Liver (tissue), 8 donors: ENCODE measurements at regions not wholly inside any gene's neighbourhood (a gene's known extent, or its start where the extent isn't known, plus 50 kb on each side); places are given as distances from the start of the nearest gene placed in this dataset.

Experiments used
- DNase-seq: peaks from one replicate; pipeline ENCODE4 v3.0.0-alpha.2; 2017; ENCODE audit warnings: low spot score
- H3K27ac ChIP-seq, 2 donors: one replicate each; pipeline ENCODE4 v1.7.0; 2013; ENCODE audit warnings: inconsistent platforms in 2 of 2, low read length in 2 of 2, control low read depth in 1 of 2, low read depth in 1 of 2, mild to moderate bottlenecking in 1 of 2
- H3K27me3 ChIP-seq, 4 donors: one replicate each; pipeline versions ENCODE4 v1.6.1 to v1.7.0; 2013; ENCODE audit warnings: low read length in 3 of 4, inconsistent platforms in 1 of 4, mild to moderate bottlenecking in 1 of 4, moderate library complexity in 1 of 4; ENCODE audit not compliant: control insufficient read depth in 4 of 4, insufficient read depth in 4 of 4
- H3K36me3 ChIP-seq, 4 donors: one replicate each; pipeline versions ENCODE4 v1.6.1 to v1.7.0; 2013; ENCODE audit warnings: low read length in 3 of 4, mild to moderate bottlenecking in 3 of 4, low read depth in 1 of 4, moderate library complexity in 1 of 4; ENCODE audit not compliant: control insufficient read depth in 4 of 4, insufficient read depth in 3 of 4
- H3K4me1 ChIP-seq, 4 donors: one replicate each; pipeline versions ENCODE4 v1.6.1 to v1.7.0; 2013; ENCODE audit warnings: low read length in 3 of 4, mild to moderate bottlenecking in 3 of 4, moderate library complexity in 1 of 4; ENCODE audit not compliant: control insufficient read depth in 4 of 4, insufficient read depth in 4 of 4
- H3K4me3 ChIP-seq, 3 donors: one replicate each; pipeline versions ENCODE4 v1.6.1 to v1.7.0; 2013; ENCODE audit warnings: low read length in 3 of 3, control low read depth in 1 of 3, low read depth in 1 of 3, mild to moderate bottlenecking in 1 of 3
- H3K9ac ChIP-seq, 2 donors: one replicate each; pipeline ENCODE4 v1.7.0; 2013; ENCODE audit warnings: low read length in 2 of 2, mild to moderate bottlenecking in 2 of 2, moderate library complexity in 2 of 2, control low read depth in 1 of 2, low read depth in 1 of 2
- H3K9me3 ChIP-seq, 4 donors: one replicate each; pipeline versions ENCODE4 v1.6.1 to v1.7.0; 2013; ENCODE audit warnings: low read length in 3 of 4; ENCODE audit not compliant: control insufficient read depth in 4 of 4
- ATF3 ChIP-seq: IDR thresholded peaks from 2 replicates; pipeline ENCODE4 v1.6.1; 2016; ENCODE audit warnings: antibody characterized with exemption
- CTCF ChIP-seq: fragments of 150-350 bp; IDR thresholded peaks from 2 replicates; pipeline ENCODE4 v1.5.1; 2017; ENCODE audit warnings: improper control_type of control experiment, low read depth, low read length; ENCODE audit not compliant: missing input control
- EGR1 ChIP-seq, 2 donors: IDR thresholded peaks; 2 replicates each; pipeline ENCODE4 v1.6.1; 2016 to 2018; ENCODE audit warnings: antibody characterized with exemption in 2 of 2, low read depth in 2 of 2
- FOXA1 ChIP-seq: IDR thresholded peaks from 2 replicates; pipeline ENCODE4 v1.6.1; 2016; ENCODE audit warnings: antibody characterized with exemption
- FOXA2 ChIP-seq: IDR thresholded peaks from 2 replicates; pipeline ENCODE4 v1.6.1; 2016; ENCODE audit warnings: antibody characterized with exemption
- GABPA ChIP-seq, 2 donors: IDR thresholded peaks in 1 of 2; conservative IDR thresholded peaks in 1 of 2; 2 replicates each; pipeline ENCODE4 v1.6.1; 2016; ENCODE audit warnings: antibody characterized with exemption in 2 of 2, mild to moderate bottlenecking in 1 of 2, moderate library complexity in 1 of 2
- HNF4A ChIP-seq, 2 donors: conservative IDR thresholded peaks; 2 replicates each; pipeline ENCODE4 v1.6.1; 2016; ENCODE audit warnings: antibody characterized with exemption in 2 of 2, mild to moderate bottlenecking in 2 of 2
- HNF4G ChIP-seq: IDR thresholded peaks from 2 replicates; pipeline ENCODE4 v1.6.1; 2016; ENCODE audit warnings: antibody characterized with exemption
- JUND ChIP-seq, 2 donors: IDR thresholded peaks; 2 replicates each; pipeline ENCODE4 v1.6.1; 2016; ENCODE audit warnings: antibody characterized with exemption in 2 of 2
- MAX ChIP-seq: IDR thresholded peaks from 2 replicates; pipeline ENCODE4 v1.6.1; 2016; ENCODE audit warnings: antibody characterized with exemption
- NR2F2 ChIP-seq: IDR thresholded peaks from 2 replicates; pipeline ENCODE4 v1.6.1; 2016; ENCODE audit warnings: antibody characterized with exemption
- RAD21 ChIP-seq, 2 donors: IDR thresholded peaks; 2 replicates each; pipeline ENCODE4 v1.6.1; 2016; ENCODE audit warnings: antibody characterized with exemption in 2 of 2, mild to moderate bottlenecking in 2 of 2
- REST ChIP-seq: IDR thresholded peaks from 2 replicates; pipeline ENCODE4 v1.6.1; 2016; ENCODE audit warnings: antibody characterized with exemption, mild to moderate bottlenecking
- RXRA ChIP-seq, 2 donors: IDR thresholded peaks; 2 replicates each; pipeline ENCODE4 v1.6.1; 2017 to 2018; ENCODE audit warnings: antibody characterized with exemption in 2 of 2, mild to moderate bottlenecking in 1 of 2
- SP1 ChIP-seq: IDR thresholded peaks from 2 replicates; pipeline ENCODE4 v1.6.1; 2018; ENCODE audit warnings: antibody characterized with exemption, mild to moderate bottlenecking
- TAF1 ChIP-seq: conservative IDR thresholded peaks from 2 replicates; pipeline ENCODE4 v1.6.1; 2016; ENCODE audit warnings: antibody characterized with exemption, mild to moderate bottlenecking
- YY1 ChIP-seq: IDR thresholded peaks from 2 replicates; pipeline ENCODE4 v1.6.1; 2016; ENCODE audit warnings: antibody characterized with exemption, mild to moderate bottlenecking
- ZBTB33 ChIP-seq: IDR thresholded peaks from 2 replicates; pipeline ENCODE4 v1.6.1; 2016; ENCODE audit warnings: antibody characterized with exemption
- WGBS: extraction: QIAGEN DNeasy Blood & Tissue Kit; methylation state at CpG from one replicate; pipeline ENCODE4 v1.1.7; 2013; 5-methylcytosine and 5-hydroxymethylcytosine counted together
- donor health status: healthy.
- donor health status: healthy.
- donor health status: healthy.
- donor health status: healthy.
- donor health status: healthy.

- TF ChIP-seq REST (peak; percentile 54), CTCF (no peak), GABPA (IDR thresholded peaks at IDR 0.05 in 1 of 2, conservative IDR thresholded peaks at IDR 0.05 in 1 of 2) (no peak), HNF4G (peak; percentile 76), EGR1 (IDR thresholded peaks at IDR 0.05; ENCODE audit: low read depth in 2 of 2) (peak in 1 of 2 donors; percentile 26), RAD21 (IDR thresholded peaks at IDR 0.05) (peak; percentile 32 to 51), SP1 (peak; percentile 77), FOXA1 (peak; percentile 99), NR2F2 (peak; percentile 24)
Observed at GRCh38 chr13:70391678-70392077, 283.4 kb upstream of the KLHL1 start (continued).

- Histone ChIP-seq H3K9ac (no peak overlapping the region), H3K27ac (no peak overlapping the region), H3K9me3 (no peaks in the 10 kb centered on the region), H3K27me3 (no peaks in the 10 kb centered on the region), H3K4me1 (peaks cover 0 to 20% (median 12%) of the 10 kb centered on the region in 4 donors), H3K36me3 (no peaks in the 10 kb centered on the region), H3K4me3 (no peak overlapping the region)
- no peak for DNase-seq
- no peak for TF ChIP-seq HNF4G
- no peak for TF ChIP-seq YY1
- no peak for TF ChIP-seq RXRA (IDR thresholded peaks at IDR 0.05)
- no peak for TF ChIP-seq SP1
- no peak for TF ChIP-seq REST
- TF ChIP-seq ATF3: no peak
- TF ChIP-seq HNF4A (conservative IDR thresholded peaks at IDR 0.05): no peak
- TF ChIP-seq FOXA2: no peak
- no peak for TF ChIP-seq EGR1 (IDR thresholded peaks at IDR 0.05; ENCODE audit: low read depth in 2 of 2)
- no peak for TF ChIP-seq GABPA (IDR thresholded peaks at IDR 0.05 in 1 of 2, conservative IDR thresholded peaks at IDR 0.05 in 1 of 2)
- TF ChIP-seq ZBTB33: no peak
- no peak for TF ChIP-seq CTCF
- no peak for TF ChIP-seq JUND (IDR thresholded peaks at IDR 0.05)
- no peak for TF ChIP-seq FOXA1
- no peak for TF ChIP-seq RAD21 (IDR thresholded peaks at IDR 0.05)
- TF ChIP-seq TAF1: no peak
- no peak for TF ChIP-seq NR2F2
- no peak for TF ChIP-seq MAX
- 49% methylated on average over 3 of the region's 3 CpGs for WGBS
Observed at GRCh38 chr13:70390968-70391367, 282.7 kb upstream of the KLHL1 start.
